H1 (cell line): ENCODE measurements at regions not wholly inside any gene's neighbourhood (a gene's known extent, or its start where the extent isn't known, plus 50 kb on each side); places are given as distances from the start of the nearest gene placed in this dataset.

ENCODE experiments used
- BRCA1 ChIP-seq: IDR thresholded peaks from 2 replicates; pipeline ENCODE4 v1.6.1; 2012; ENCODE audit warnings: low read depth, low read length, improper control_type of control experiment
- CEBPB ChIP-seq: IDR thresholded peaks from 2 replicates; pipeline ENCODE4 v1.6.1; 2012; ENCODE audit warnings: low read depth, low read length
- CTCF ChIP-seq, 3 experiments: IDR thresholded peaks; 1 replicate in 2 of 3; 2 replicates in 1 of 3; pipeline versions ENCODE4 v1.5.1 to v1.6.1; 2011; ENCODE audit warnings: low read length in 3 of 3, mild to moderate bottlenecking in 3 of 3, inconsistent platforms in 2 of 3, low read depth in 1 of 3, moderate library complexity in 1 of 3; ENCODE audit not compliant: insufficient read depth in 1 of 3; ENCODE audit errors: control extremely low read depth in 1 of 3
- EP300 ChIP-seq, 2 experiments: IDR thresholded peaks; 1 replicate in 1 of 2; 2 replicates in 1 of 2; pipeline ENCODE4 v1.6.1; 2011 to 2012; ENCODE audit warnings: low read depth in 2 of 2, low read length in 2 of 2, mild to moderate bottlenecking in 2 of 2, borderline replicate concordance in 1 of 2, inconsistent platforms in 1 of 2, moderate library complexity in 1 of 2
- EZH2 ChIP-seq: fragments of 200-600 bp; sonication (generic); IDR thresholded peaks from 2 replicates; pipeline ENCODE4 v1.7.1; 2012; ENCODE audit warnings: low read depth, mild to moderate bottlenecking, moderate library complexity, low read length, inconsistent platforms; ENCODE audit not compliant: severe bottlenecking
- GTF2F1 ChIP-seq: IDR thresholded peaks from 2 replicates; pipeline ENCODE4 v1.6.1; 2012; ENCODE audit warnings: low read depth, low read length, improper control_type of control experiment, borderline replicate concordance
- JUN ChIP-seq: IDR thresholded peaks from 2 replicates; pipeline ENCODE4 v1.6.1; 2011; ENCODE audit warnings: low read depth, mild to moderate bottlenecking, improper control_type of control experiment, low read length
- POLR2A ChIP-seq, 2 experiments: IDR thresholded peaks; 1 replicate in 1 of 2; 2 replicates in 1 of 2; pipeline ENCODE4 v1.6.1; 2011; ENCODE audit warnings: low read depth in 2 of 2, low read length in 2 of 2, mild to moderate bottlenecking in 2 of 2; ENCODE audit errors: control extremely low read depth in 1 of 2
- POLR2AphosphoS5 ChIP-seq: IDR thresholded peaks from 2 replicates; pipeline ENCODE4 v1.6.1; 2011; ENCODE audit warnings: low read depth, low read length
- RBBP5 ChIP-seq: IDR thresholded peaks from 2 replicates; pipeline ENCODE4 v1.7.1; 2012; ENCODE audit warnings: low read depth, mild to moderate bottlenecking, inconsistent platforms, low read length, moderate library complexity, borderline replicate concordance

GRCh38 chr7:132680590-132680989, 104.3 kb upstream of the PLXNA4 start:
- TF ChIP-seq POLR2A (IDR thresholded peaks at IDR 0.05; ENCODE audit: control extremely low read depth in 1 of 2, low read depth in 2 of 2, low read length in 2 of 2) (no peak), POLR2AphosphoS5 (no peak), CTCF (IDR thresholded peaks at IDR 0.05; ENCODE audit: control extremely low read depth in 1 of 3, insufficient read depth in 1 of 3, low read depth in 1 of 3, low read length in 3 of 3) (no peak), CEBPB (no peak), RBBP5 (no peak), EP300 (IDR thresholded peaks at IDR 0.05; ENCODE audit: borderline replicate concordance in 1 of 2, low read depth in 2 of 2, low read length in 2 of 2) (no peak), EZH2 (no peak), GTF2F1 (no peak), JUN (no peak), BRCA1 (no peak)
